Activated CD4-positive, alpha-beta memory T cell treated with anti-CD3 and anti-CD28 coated beads for 36 hours (primary cell): ENCODE measurements at regions not wholly inside any gene's neighbourhood (a gene's known extent, or its start where the extent isn't known, plus 50 kb on each side); places are given as distances from the start of the nearest gene placed in this dataset.

Experiments used
- CTCF ChIA-PET: fragments of 350-600 bp; sonication (Branson Sonifier 250); formaldehyde crosslinking; loops from one replicate; lab custom pipeline; 2021; ENCODE audit warnings: antibody characterized with exemption, inconsistent platforms; lab: Charles Lee
- POLR2A ChIA-PET: fragments of 350-600 bp; sonication (Branson Sonifier 250); formaldehyde crosslinking; loops from one replicate; lab custom pipeline; 2021; ENCODE audit warnings: antibody characterized with exemption; lab: Charles Lee
- DNase-seq: peaks from one replicate; pipeline ENCODE4 v3.0.0-alpha.2; 2020
- H3K27ac Mint-ChIP-seq: one replicate; pipeline ENCODE4 v1.8.0; 2021; ENCODE audit warnings: mixed read lengths
- H3K27me3 Mint-ChIP-seq: one replicate; pipeline ENCODE4 v1.8.0; 2021; ENCODE audit warnings: mixed read lengths
- H3K36me3 Mint-ChIP-seq: one replicate; pipeline ENCODE4 v1.8.0; 2021; ENCODE audit warnings: mixed read lengths
- H3K4me1 Mint-ChIP-seq: one replicate; pipeline ENCODE4 v1.8.0; 2021; ENCODE audit warnings: low read depth, mixed read lengths
- H3K4me3 Mint-ChIP-seq: one replicate; pipeline ENCODE4 v1.8.0; 2021; ENCODE audit warnings: mild to moderate bottlenecking, mixed read lengths
- H3K9me3 Mint-ChIP-seq: one replicate; pipeline ENCODE4 v1.8.0; 2021; ENCODE audit warnings: mixed read lengths
- intact Hi-C: fragments of 100-400 bp; cut with micrococcal nuclease; formaldehyde crosslinking; loops from one replicate; pipeline ENCODE4 v1.15.1; 2023

- DNase-seq, result no peak
- ChIA-PET CTCF (interaction anchor here (0.9 to 4.8 kb wide), 6 partner anchors 10 to 943 kb away, joined by 3 to 41 read pairs (median 4); no protein-coding TSS in a partner anchor), POLR2A (no interaction called here)
These were observed 56.6 kb upstream of the DRD2 start for GRCh38 chr11:113531575-113532451.

GRCh38 chr11:113531083-113531482, 55.9 kb upstream of the DRD2 start:
- POLR2A ChIA-PET, result no interaction called here
- intact Hi-C loops, result no loop called here

More at GRCh38 chr11:113531575-113532451, 56.6 kb upstream of the DRD2 start:
- Mint-ChIP-seq H3K27me3 (peaks cover 18% of the 10 kb centered on the region), H3K27ac (no peak overlapping the region), H3K4me1 (no peaks in the 10 kb centered on the region), H3K9me3 (no peaks in the 10 kb centered on the region), H3K4me3 (no peak overlapping the region), H3K36me3 (no peaks in the 10 kb centered on the region)
- intact Hi-C loops, result loop anchor here (1.0 kb wide), 1 partner anchor 227 kb away; no protein-coding TSS in a partner anchor

DNA sequence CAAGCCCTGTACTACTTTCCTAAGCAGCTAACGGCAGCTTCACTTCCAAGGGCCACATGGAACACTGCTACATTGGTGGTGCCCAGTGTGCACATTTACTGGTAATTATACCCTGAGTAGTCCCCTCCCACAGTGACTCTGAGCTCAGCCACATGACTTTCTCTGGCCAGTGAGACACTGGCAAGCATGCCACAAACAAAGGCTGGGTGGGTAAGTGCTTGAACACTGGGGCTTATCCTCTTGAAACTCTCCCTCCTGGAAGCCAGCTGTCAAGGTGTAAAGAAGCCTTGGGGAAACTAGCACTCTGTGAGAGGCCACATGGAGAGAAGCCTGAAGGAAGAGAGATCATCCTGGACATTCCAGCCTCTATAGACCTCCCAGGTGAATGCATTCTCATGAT, 54.4 kb upstream of the DRD2 start:
- intact Hi-C loops, result no loop called here
- Mint-ChIP-seq H3K36me3 (no peaks in the 10 kb centered on the region), H3K27ac (no peak overlapping the region), H3K4me1 (no peaks in the 10 kb centered on the region), H3K27me3 (peaks cover 18% of the 10 kb centered on the region), H3K9me3 (no peaks in the 10 kb centered on the region), H3K4me3 (no peak overlapping the region)
- CTCF ChIA-PET, result interaction anchor here (0.8 to 1.5 kb wide), 3 partner anchors 12 to 223 kb away, joined by 3 to 5 read pairs (median 3); no protein-coding TSS in a partner anchor
- POLR2A ChIA-PET, result interaction anchor here (0.8 kb wide), 1 partner anchor 168 kb away, joined by 3 read pairs; no protein-coding TSS in a partner anchor
- no peak for DNase-seq

More at GRCh38 chr11:113531083-113531482, 55.9 kb upstream of the DRD2 start:
- no peak for DNase-seq
- no peak overlapping the region for H3K4me3 Mint-ChIP-seq
- CTCF ChIA-PET, result interaction anchor here (1.4 to 4.8 kb wide), 3 partner anchors 27 to 943 kb away, joined by 3 to 41 read pairs (median 6); no protein-coding TSS in a partner anchor
- H3K9me3 Mint-ChIP-seq, result no peaks in the 10 kb centered on the region
- no peak overlapping the region for H3K27ac Mint-ChIP-seq
- no peaks in the 10 kb centered on the region for H3K4me1 Mint-ChIP-seq
- no peaks in the 10 kb centered on the region for H3K36me3 Mint-ChIP-seq
- H3K27me3 Mint-ChIP-seq, result peaks cover 18% of the 10 kb centered on the region

- ChIA-PET POLR2A (no interaction called here), CTCF (no interaction called here)
- Mint-ChIP-seq H3K9me3 (no peaks in the 10 kb centered on the region), H3K27ac (no peak overlapping the region), H3K4me1 (no peaks in the 10 kb centered on the region), H3K27me3 (peaks cover 17% of the 10 kb centered on the region), H3K36me3 (no peaks in the 10 kb centered on the region), H3K4me3 (no peak overlapping the region)
- DNase-seq, result no peak
- intact Hi-C loops, result no loop called here
These were observed 53.8 kb upstream of the DRD2 start for GRCh38 chr11:113528982-113529381.

- POLR2A ChIA-PET, result no interaction called here
- no peak overlapping the region for H3K4me3 Mint-ChIP-seq
- intact Hi-C loops, result no loop called here
- no peaks in the 10 kb centered on the region for H3K4me1 Mint-ChIP-seq
- no peak for DNase-seq
- H3K36me3 Mint-ChIP-seq, result no peaks in the 10 kb centered on the region
- no peak overlapping the region for H3K27ac Mint-ChIP-seq
- peaks cover 7% of the 10 kb centered on the region for H3K27me3 Mint-ChIP-seq
- CTCF ChIA-PET, result no interaction called here
- no peaks in the 10 kb centered on the region for H3K9me3 Mint-ChIP-seq
These were observed 51.3 kb upstream of the DRD2 start for GRCh38 chr11:113526521-113526920.
